IPS DF 6.9 (cell line): ENCODE measurements at regions not wholly inside any gene's neighbourhood (a gene's known extent, or its start where the extent isn't known, plus 50 kb on each side); places are given as distances from the start of the nearest gene placed in this dataset.

ENCODE experiments used
- DNase-seq: peaks from one replicate; pipeline ENCODE4 v3.0.0-alpha.2; 2013; ENCODE audit warnings: low read depth, low spot score
- H3K27ac ChIP-seq: one replicate; pipeline ENCODE4 v1.5.1; 2013; ENCODE audit warnings: low read length, control low read depth
- H3K27me3 ChIP-seq: 2 replicates; pipeline ENCODE4 v1.6.1; 2013; ENCODE audit warnings: mild to moderate bottlenecking, low read length; ENCODE audit not compliant: control insufficient read depth, insufficient read depth
- H3K36me3 ChIP-seq: 2 replicates; pipeline ENCODE4 v1.6.1; 2013; ENCODE audit warnings: low read length; ENCODE audit not compliant: control insufficient read depth, insufficient read depth
- H3K4me1 ChIP-seq: 2 replicates; pipeline ENCODE4 v1.6.1; 2013; ENCODE audit warnings: low read length; ENCODE audit not compliant: control insufficient read depth, insufficient read depth
- H3K4me3 ChIP-seq: 2 replicates; pipeline ENCODE4 v1.5.1; 2013; ENCODE audit warnings: mild to moderate bottlenecking, low read length
- H3K9me3 ChIP-seq: 2 replicates; pipeline ENCODE4 v1.6.1; 2013; ENCODE audit warnings: low read length, inconsistent platforms; ENCODE audit not compliant: control insufficient read depth, insufficient read depth
- WGBS: extraction: QIAGEN DNeasy Blood & Tissue Kit; methylation state at CpG from one replicate; pipeline ENCODE4 v1.1.7; 2013; ENCODE audit warnings: mixed read lengths, missing lambda C conversion rate; ENCODE audit not compliant: insufficient read length, insufficient coverage; 5-methylcytosine and 5-hydroxymethylcytosine counted together

- DNase-seq: no peak
- Histone ChIP-seq H3K9me3 (no peaks in the 10 kb centered on the region), H3K4me1 (no peaks in the 10 kb centered on the region), H3K4me3 (no peak overlapping the region), H3K36me3 (no peaks in the 10 kb centered on the region), H3K27ac (no peak overlapping the region), H3K27me3 (no peaks in the 10 kb centered on the region)
- WGBS: no CpG with 5 or more reads among the region's 1 CpG
Observed at GRCh38 chr3:124535306-124535705, 194.9 kb upstream of the UMPS start.

DNA sequence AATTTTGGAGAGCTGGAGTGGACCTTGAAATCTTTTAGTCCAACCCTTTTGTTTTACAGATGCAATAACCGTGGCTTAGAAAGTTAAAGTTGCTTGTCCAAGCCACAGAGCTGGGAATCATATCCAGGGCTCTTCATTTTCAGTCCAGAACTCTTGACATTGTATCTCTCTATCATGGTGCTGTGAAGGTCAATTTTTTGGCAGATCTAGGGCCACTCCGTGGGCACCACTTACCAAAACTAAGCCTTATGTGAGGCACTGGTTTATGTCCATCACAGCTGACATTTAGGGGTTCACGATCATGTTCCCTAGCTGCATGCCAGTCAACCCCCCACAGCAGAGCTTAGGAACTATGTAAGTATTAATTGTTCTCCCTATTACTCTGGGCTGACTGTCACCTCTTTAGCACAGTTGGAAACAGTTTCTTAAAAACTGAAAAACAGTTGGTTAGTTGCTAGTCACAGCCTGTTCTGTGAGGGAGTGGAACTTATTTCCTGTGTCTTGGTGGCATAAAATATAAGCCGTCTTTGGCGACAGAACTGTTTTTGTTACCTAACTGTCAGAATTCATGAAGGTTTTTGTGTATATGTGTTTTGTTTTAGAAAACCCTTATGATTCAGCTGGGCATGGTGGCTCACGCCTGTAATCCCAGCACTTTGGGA, 189.6 kb upstream of the UMPS start:
- H3K27ac ChIP-seq: no peak overlapping the region
- no peaks in the 10 kb centered on the region for H3K9me3 ChIP-seq
- no CpG with 5 or more reads among the region's 6 CpGs for WGBS
- no peak overlapping the region for H3K4me3 ChIP-seq
- H3K4me1 ChIP-seq: 0 out of 2 replicates have a peak, but pooled peaks cover 1% of the 10 kb centered on the region
- H3K36me3 ChIP-seq: no peaks in the 10 kb centered on the region
- H3K27me3 ChIP-seq: no peaks in the 10 kb centered on the region
- no peak for DNase-seq

DNA sequence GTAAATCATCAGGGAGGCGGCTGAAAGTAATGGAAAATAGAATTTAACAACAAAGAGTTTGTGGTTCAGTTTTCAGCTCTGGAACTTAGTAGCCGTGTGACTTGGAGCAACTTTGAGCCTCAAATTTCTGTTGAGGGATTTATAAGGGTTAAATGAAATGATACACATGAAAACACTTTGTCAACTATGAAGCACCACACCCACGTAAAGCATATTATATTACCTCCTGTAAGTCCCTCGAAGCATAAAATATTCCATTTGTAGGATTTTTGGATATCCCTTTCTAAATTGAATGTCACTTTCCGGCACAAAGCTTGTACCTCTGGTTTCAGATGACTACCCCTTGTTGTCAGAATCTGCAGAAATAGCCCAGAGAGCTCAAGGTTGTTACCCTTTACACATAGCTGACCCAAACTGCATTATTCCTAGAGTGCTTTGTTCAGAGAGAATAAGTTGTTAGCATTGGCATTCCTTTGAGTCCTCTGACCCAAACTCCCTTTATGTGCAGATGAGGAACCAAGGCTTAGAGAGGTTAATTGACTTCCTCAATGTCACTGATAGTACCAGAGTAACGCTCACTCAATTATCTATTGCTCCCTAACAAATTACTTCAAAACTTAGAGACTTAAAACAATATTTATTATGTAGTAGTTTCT, 187.9 kb upstream of the UMPS start:
- H3K9me3 ChIP-seq: no peaks in the 10 kb centered on the region
- 0 out of 2 replicates have a peak, but pooled peaks cover 1% of the 10 kb centered on the region for H3K4me1 ChIP-seq
- no peak overlapping the region for H3K4me3 ChIP-seq
- no CpG with 5 or more reads among the region's 6 CpGs for WGBS
- no peak overlapping the region for H3K27ac ChIP-seq
- no peaks in the 10 kb centered on the region for H3K36me3 ChIP-seq
- no peak for DNase-seq
- H3K27me3 ChIP-seq: no peaks in the 10 kb centered on the region

DNA sequence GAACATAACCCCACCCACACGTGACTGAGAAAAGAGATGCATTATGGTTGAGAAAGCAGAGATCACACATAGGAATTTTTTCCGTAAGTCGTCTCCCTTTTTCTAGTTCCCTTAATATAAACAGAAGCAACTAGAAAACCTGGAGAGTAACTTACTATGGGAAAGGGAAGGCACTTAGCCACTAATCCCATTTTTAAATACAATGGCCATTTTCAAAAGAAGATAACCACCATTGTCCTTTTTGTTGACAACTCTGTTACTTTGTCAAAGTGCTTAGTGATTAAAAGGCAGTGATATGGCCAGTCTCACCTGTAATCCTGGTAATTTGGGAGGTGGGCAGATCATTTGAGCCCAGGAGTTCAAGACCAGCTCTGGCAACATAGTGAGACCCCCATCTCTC, 184.4 kb upstream of the UMPS start:
- Histone ChIP-seq H3K27me3 (no peaks in the 10 kb centered on the region), H3K4me1 (0 out of 2 replicates have a peak, but pooled peaks cover 1% of the 10 kb centered on the region), H3K27ac (no peak overlapping the region), H3K4me3 (no peak overlapping the region), H3K36me3 (no peaks in the 10 kb centered on the region), H3K9me3 (no peaks in the 10 kb centered on the region)
- no peak for DNase-seq
- no CpG with 5 or more reads among the region's 3 CpGs for WGBS

- DNase-seq: no peak
- no peaks in the 10 kb centered on the region for H3K36me3 ChIP-seq
- no CpG with 5 or more reads among the region's 5 CpGs for WGBS
- H3K27me3 ChIP-seq: no peaks in the 10 kb centered on the region
- H3K4me1 ChIP-seq: no peaks in the 10 kb centered on the region
- H3K4me3 ChIP-seq: no peak overlapping the region
- no peak overlapping the region for H3K27ac ChIP-seq
- H3K9me3 ChIP-seq: no peaks in the 10 kb centered on the region; the same call in 1 of the 2 replicates
Observed at GRCh38 chr3:124552224-124552623, 178.0 kb upstream of the UMPS start.

GRCh38 chr3:124553178-124553577, 177.1 kb upstream of the UMPS start:
- no peak for DNase-seq
- H3K9me3 ChIP-seq: no peaks in the 10 kb centered on the region; the same call in 1 of the 2 replicates

DNA sequence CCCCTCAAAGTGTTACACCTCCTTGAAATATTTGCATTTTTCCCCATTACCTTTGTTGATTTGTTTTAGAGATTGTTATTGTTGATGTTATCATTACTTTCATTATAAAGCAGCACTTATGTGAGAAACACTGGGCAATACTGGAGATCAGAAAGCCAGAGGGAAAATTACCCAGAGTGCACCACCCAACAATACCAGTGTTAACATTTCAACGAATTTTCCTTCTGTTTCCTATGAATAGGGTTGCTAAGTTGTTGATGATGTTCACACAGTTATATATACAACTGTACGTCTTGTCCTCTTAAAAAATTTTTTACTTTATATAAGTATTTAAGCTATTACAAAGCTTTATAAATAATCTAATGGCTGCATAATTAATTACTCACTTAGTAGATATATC, 173.6 kb upstream of the UMPS start:
- no peaks in the 10 kb centered on the region; the same call in 1 of the 2 replicates for H3K9me3 ChIP-seq
- H3K27ac ChIP-seq: no peak overlapping the region
- no peak for DNase-seq
- H3K36me3 ChIP-seq: no peaks in the 10 kb centered on the region
- peaks cover 2% of the 10 kb centered on the region; the same call in 1 of the 2 replicates for H3K4me1 ChIP-seq
- no peak overlapping the region for H3K4me3 ChIP-seq
- no peaks in the 10 kb centered on the region for H3K27me3 ChIP-seq
- no CpG with 5 or more reads among the region's 2 CpGs for WGBS

More at GRCh38 chr3:124553178-124553577, 177.1 kb upstream of the UMPS start:
- H3K4me1 ChIP-seq: no peaks in the 10 kb centered on the region
- H3K27ac ChIP-seq: no peak overlapping the region
- H3K27me3 ChIP-seq: no peaks in the 10 kb centered on the region
- no peak overlapping the region for H3K4me3 ChIP-seq
- no peaks in the 10 kb centered on the region for H3K36me3 ChIP-seq
- WGBS: no CpG with 5 or more reads among the region's 3 CpGs

- Histone ChIP-seq H3K4me3 (no peak overlapping the region), H3K27ac (no peak overlapping the region), H3K9me3 (no peaks in the 10 kb centered on the region; the same call in 1 of the 2 replicates), H3K36me3 (no peaks in the 10 kb centered on the region), H3K27me3 (no peaks in the 10 kb centered on the region), H3K4me1 (peaks cover 2% of the 10 kb centered on the region; the same call in 1 of the 2 replicates)
- no peak for DNase-seq
- no CpG with 5 or more reads among the region's 5 CpGs for WGBS
Observed at GRCh38 chr3:124557433-124558232, 172.6 kb upstream of the UMPS start.

DNA sequence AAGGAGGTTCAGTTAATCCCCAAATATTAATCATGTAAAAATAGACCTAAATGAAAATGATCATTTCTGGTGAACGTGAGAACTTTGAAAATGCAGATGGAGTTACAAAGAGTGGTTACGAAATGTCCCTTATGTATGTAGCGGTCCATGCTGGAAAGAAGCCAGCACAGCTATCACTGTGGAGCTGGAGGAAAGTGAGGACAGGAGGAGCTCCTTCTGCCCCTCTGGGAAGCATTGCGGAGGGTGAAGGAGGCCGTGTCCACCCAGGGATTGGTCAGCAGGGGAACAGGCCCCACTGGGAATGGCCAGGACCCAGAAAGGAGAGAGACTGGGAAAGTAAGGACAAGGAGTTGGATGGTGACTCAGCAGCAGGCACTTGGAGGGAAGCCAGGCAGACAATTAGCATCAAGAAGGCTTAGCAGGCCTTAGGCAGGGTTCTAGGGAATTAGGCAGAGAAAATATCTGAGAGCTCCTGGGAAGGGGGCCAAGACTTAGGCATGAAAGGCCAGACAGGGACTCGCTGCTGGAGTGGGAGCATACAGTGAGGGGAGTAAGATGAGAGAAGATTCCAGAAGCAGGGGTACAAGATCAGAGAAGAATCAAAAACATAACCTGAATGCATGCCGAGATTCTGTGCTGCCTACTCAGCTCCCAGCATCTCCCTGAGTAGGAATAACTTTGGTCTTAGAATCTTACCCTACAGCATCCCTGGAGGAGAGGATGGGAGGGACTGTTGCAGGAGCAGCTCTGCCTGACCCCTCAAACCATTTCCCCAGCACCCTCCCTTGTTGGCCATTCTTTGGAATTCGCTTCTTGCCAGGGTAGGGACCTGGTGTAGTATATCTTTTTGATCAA, 171.0 kb upstream of the UMPS start:
- no peaks in the 10 kb centered on the region for H3K27me3 ChIP-seq
- no peaks in the 10 kb centered on the region for H3K36me3 ChIP-seq
- peaks cover 2% of the 10 kb centered on the region; the same call in 1 of the 2 replicates for H3K4me1 ChIP-seq
- no peak overlapping the region for H3K27ac ChIP-seq
- no peak for DNase-seq
- no CpG with 5 or more reads among the region's 8 CpGs for WGBS
- no peaks in the 10 kb centered on the region for H3K9me3 ChIP-seq
- H3K4me3 ChIP-seq: no peak overlapping the region
